Memory B cell (primary cell): ENCODE measurements at regions not wholly inside any gene's neighbourhood (a gene's known extent, or its start where the extent isn't known, plus 50 kb on each side); places are given as distances from the start of the nearest gene placed in this dataset.

Source experiments
- ATAC-seq: fragments of 150-1000 bp; cut with Tn5 transposase; 2 replicates; pipeline ENCODE4 v1.10.0; 2021; ENCODE audit warnings: low read depth, mild to moderate bottlenecking, moderate library complexity
- DNase-seq, 2 donors: peaks; one replicate each; pipeline ENCODE4 v3.0.0; 2022; ENCODE audit warnings: low spot score in 2 of 2
- H3K27ac Mint-ChIP-seq: one replicate; pipeline ENCODE4 v1.8.0; 2022; ENCODE audit warnings: mild to moderate bottlenecking, moderate library complexity, mixed read lengths
- H3K27me3 Mint-ChIP-seq: one replicate; pipeline ENCODE4 v1.8.0; 2022; ENCODE audit warnings: mixed read lengths
- H3K36me3 Mint-ChIP-seq: one replicate; pipeline ENCODE4 v1.8.0; 2022; ENCODE audit warnings: mild to moderate bottlenecking, mixed read lengths
- H3K4me1 Mint-ChIP-seq: one replicate; pipeline ENCODE4 v1.8.0; 2022; ENCODE audit warnings: mixed read lengths
- H3K4me3 Mint-ChIP-seq: one replicate; pipeline ENCODE4 v1.8.0; 2022; ENCODE audit warnings: mild to moderate bottlenecking, moderate library complexity, mixed read lengths
- H3K9me3 Mint-ChIP-seq: one replicate; pipeline ENCODE4 v1.8.0; 2022; ENCODE audit warnings: mixed read lengths

- Mint-ChIP-seq H3K36me3 (peaks cover 2% of the 10 kb centered on the region), H3K27ac (no peak overlapping the region), H3K4me3 (no peak overlapping the region), H3K27me3 (peaks cover 33% of the 10 kb centered on the region), H3K9me3 (peaks cover 6% of the 10 kb centered on the region), H3K4me1 (no peaks in the 10 kb centered on the region)
- ATAC-seq: no peak
- no peak for DNase-seq
Observed at GRCh38 chr6:44527583-44528369, 140.3 kb downstream of the CDC5L start.

- H3K27ac Mint-ChIP-seq: no peak overlapping the region
- peaks cover 6% of the 10 kb centered on the region for H3K9me3 Mint-ChIP-seq
- no peak overlapping the region for H3K4me3 Mint-ChIP-seq
- no peak for DNase-seq
- H3K27me3 Mint-ChIP-seq: peaks cover 33% of the 10 kb centered on the region
- no peak for ATAC-seq
- no peaks in the 10 kb centered on the region for H3K4me1 Mint-ChIP-seq
- H3K36me3 Mint-ChIP-seq: peaks cover 2% of the 10 kb centered on the region
Observed at GRCh38 chr6:44528370-44528644, 140.8 kb downstream of the CDC5L start.

- H3K27ac Mint-ChIP-seq: no peak overlapping the region
- ATAC-seq (no peak), DNase-seq (no peak)
- H3K36me3 Mint-ChIP-seq: peaks cover 2% of the 10 kb centered on the region
- H3K9me3 Mint-ChIP-seq: peaks cover 6% of the 10 kb centered on the region
- no peak overlapping the region for H3K4me3 Mint-ChIP-seq
- H3K27me3 Mint-ChIP-seq: peaks cover 33% of the 10 kb centered on the region
- no peaks in the 10 kb centered on the region for H3K4me1 Mint-ChIP-seq
Observed at GRCh38 chr6:44528716-44529115, 141.2 kb downstream of the CDC5L start.

GRCh38 chr6:44529146-44529905 is 141.8 kb downstream of the CDC5L start:
- ATAC-seq (no peak), DNase-seq (no peak)
- peaks cover 4% of the 10 kb centered on the region for H3K9me3 Mint-ChIP-seq
- H3K4me3 Mint-ChIP-seq: no peak overlapping the region
- H3K27me3 Mint-ChIP-seq: peaks cover 32% of the 10 kb centered on the region
- H3K36me3 Mint-ChIP-seq: peaks cover 2% of the 10 kb centered on the region
- H3K27ac Mint-ChIP-seq: no peak overlapping the region
- no peaks in the 10 kb centered on the region for H3K4me1 Mint-ChIP-seq

- H3K4me3 Mint-ChIP-seq: no peak overlapping the region
- H3K27ac Mint-ChIP-seq: no peak overlapping the region
- peaks cover 29% of the 10 kb centered on the region for H3K27me3 Mint-ChIP-seq
- peaks cover 3% of the 10 kb centered on the region for H3K9me3 Mint-ChIP-seq
- DNase-seq: no peak
- ATAC-seq: no peak
- no peaks in the 10 kb centered on the region for H3K4me1 Mint-ChIP-seq
- H3K36me3 Mint-ChIP-seq: no peaks in the 10 kb centered on the region
Observed at GRCh38 chr6:44530209-44530909, 142.9 kb downstream of the CDC5L start.

- H3K27ac Mint-ChIP-seq: no peak overlapping the region
- H3K9me3 Mint-ChIP-seq: no peaks in the 10 kb centered on the region
- no peak for ATAC-seq
- DNase-seq: no peak
- H3K36me3 Mint-ChIP-seq: no peaks in the 10 kb centered on the region
- H3K27me3 Mint-ChIP-seq: peaks cover 26% of the 10 kb centered on the region
- no peaks in the 10 kb centered on the region for H3K4me1 Mint-ChIP-seq
- H3K4me3 Mint-ChIP-seq: no peak overlapping the region
Observed at GRCh38 chr6:44530910-44531234, 143.4 kb downstream of the CDC5L start.

- DNase-seq (no peak), ATAC-seq (no peak)
- Mint-ChIP-seq H3K27me3 (peaks cover 23% of the 10 kb centered on the region), H3K27ac (no peak overlapping the region), H3K36me3 (no peaks in the 10 kb centered on the region), H3K4me3 (no peak overlapping the region), H3K9me3 (no peaks in the 10 kb centered on the region), H3K4me1 (no peaks in the 10 kb centered on the region)
Observed at GRCh38 chr6:44531442-44532015, 144.0 kb downstream of the CDC5L start.

- DNase-seq (no peak), ATAC-seq (no peak)
- Mint-ChIP-seq H3K27me3 (peaks cover 20% of the 10 kb centered on the region), H3K4me1 (no peaks in the 10 kb centered on the region), H3K4me3 (no peak overlapping the region), H3K9me3 (no peaks in the 10 kb centered on the region), H3K27ac (no peak overlapping the region), H3K36me3 (no peaks in the 10 kb centered on the region)
Observed at GRCh38 chr6:44533421-44533820, 145.9 kb downstream of the CDC5L start.

- H3K27me3 Mint-ChIP-seq: peaks cover 14% of the 10 kb centered on the region
- H3K9me3 Mint-ChIP-seq: no peaks in the 10 kb centered on the region
- DNase-seq (no peak), ATAC-seq (no peak)
- no peak overlapping the region for H3K4me3 Mint-ChIP-seq
- no peaks in the 10 kb centered on the region for H3K36me3 Mint-ChIP-seq
- no peak overlapping the region for H3K27ac Mint-ChIP-seq
- H3K4me1 Mint-ChIP-seq: no peaks in the 10 kb centered on the region
Observed at GRCh38 chr6:44534291-44534690, 146.8 kb downstream of the CDC5L start.

- no peaks in the 10 kb centered on the region for H3K9me3 Mint-ChIP-seq
- ATAC-seq (no peak), DNase-seq (no peak)
- peaks cover 9% of the 10 kb centered on the region for H3K27me3 Mint-ChIP-seq
- H3K36me3 Mint-ChIP-seq: no peaks in the 10 kb centered on the region
- H3K27ac Mint-ChIP-seq: no peak overlapping the region
- H3K4me3 Mint-ChIP-seq: no peak overlapping the region
- no peaks in the 10 kb centered on the region for H3K4me1 Mint-ChIP-seq
Observed at GRCh38 chr6:44535446-44535845, 147.9 kb downstream of the CDC5L start.

- H3K27me3 Mint-ChIP-seq: peaks cover 12% of the 10 kb centered on the region
- no peak overlapping the region for H3K4me3 Mint-ChIP-seq
- H3K27ac Mint-ChIP-seq: no peak overlapping the region
- no peak for DNase-seq
- no peaks in the 10 kb centered on the region for H3K36me3 Mint-ChIP-seq
- peaks cover 2% of the 10 kb centered on the region for H3K9me3 Mint-ChIP-seq
- no peak for ATAC-seq
- no peaks in the 10 kb centered on the region for H3K4me1 Mint-ChIP-seq
Observed at GRCh38 chr6:44535967-44536366, 148.5 kb downstream of the CDC5L start.

- no peak overlapping the region for H3K4me3 Mint-ChIP-seq
- ATAC-seq: no peak
Observed at GRCh38 chr6:44537306-44538049, 150.0 kb downstream of the CDC5L start.

GRCh38 chr6:44538131-44538806 is 150.8 kb downstream of the CDC5L start:
- ATAC-seq: no peak
- Mint-ChIP-seq H3K4me1 (no peaks in the 10 kb centered on the region), H3K36me3 (no peaks in the 10 kb centered on the region), H3K4me3 (no peak overlapping the region), H3K27me3 (peaks cover 11% of the 10 kb centered on the region), H3K27ac (no peak overlapping the region), H3K9me3 (peaks cover 4% of the 10 kb centered on the region)
- DNase-seq: no peak

More at GRCh38 chr6:44537306-44538049, 150.0 kb downstream of the CDC5L start:
- Mint-ChIP-seq H3K27ac (peak overlapping the region; percentile 9), H3K9me3 (peaks cover 4% of the 10 kb centered on the region), H3K27me3 (peaks cover 10% of the 10 kb centered on the region), H3K4me1 (no peaks in the 10 kb centered on the region), H3K36me3 (no peaks in the 10 kb centered on the region)
- no peak for DNase-seq
